ENCODE measurements at regions not wholly inside any gene's neighbourhood (a gene's known extent, or its start where the extent isn't known, plus 50 kb on each side); places are given as distances from the start of the nearest gene placed in this dataset.

DNA sequence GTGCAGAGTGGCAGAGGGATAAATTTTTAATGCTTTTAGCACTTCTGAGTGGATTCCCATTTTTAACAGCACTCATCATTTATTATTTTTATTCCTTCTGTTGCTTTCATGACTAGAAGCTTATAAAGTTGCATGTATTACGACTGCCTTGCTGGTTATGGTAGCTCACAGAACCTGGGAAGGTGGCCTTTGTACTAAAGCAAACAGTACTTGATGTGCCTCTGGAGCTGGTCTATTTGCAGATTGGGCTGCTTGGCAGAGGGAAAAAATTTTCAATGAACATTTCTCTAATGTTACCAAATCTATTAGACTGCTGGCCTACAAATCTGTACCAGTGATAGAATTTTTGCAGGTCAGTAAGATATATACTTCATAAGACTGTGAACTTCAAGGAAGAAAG, 274.5 kb upstream of the C9orf72 start:
- TF ChIP-seq, protein P1, sequence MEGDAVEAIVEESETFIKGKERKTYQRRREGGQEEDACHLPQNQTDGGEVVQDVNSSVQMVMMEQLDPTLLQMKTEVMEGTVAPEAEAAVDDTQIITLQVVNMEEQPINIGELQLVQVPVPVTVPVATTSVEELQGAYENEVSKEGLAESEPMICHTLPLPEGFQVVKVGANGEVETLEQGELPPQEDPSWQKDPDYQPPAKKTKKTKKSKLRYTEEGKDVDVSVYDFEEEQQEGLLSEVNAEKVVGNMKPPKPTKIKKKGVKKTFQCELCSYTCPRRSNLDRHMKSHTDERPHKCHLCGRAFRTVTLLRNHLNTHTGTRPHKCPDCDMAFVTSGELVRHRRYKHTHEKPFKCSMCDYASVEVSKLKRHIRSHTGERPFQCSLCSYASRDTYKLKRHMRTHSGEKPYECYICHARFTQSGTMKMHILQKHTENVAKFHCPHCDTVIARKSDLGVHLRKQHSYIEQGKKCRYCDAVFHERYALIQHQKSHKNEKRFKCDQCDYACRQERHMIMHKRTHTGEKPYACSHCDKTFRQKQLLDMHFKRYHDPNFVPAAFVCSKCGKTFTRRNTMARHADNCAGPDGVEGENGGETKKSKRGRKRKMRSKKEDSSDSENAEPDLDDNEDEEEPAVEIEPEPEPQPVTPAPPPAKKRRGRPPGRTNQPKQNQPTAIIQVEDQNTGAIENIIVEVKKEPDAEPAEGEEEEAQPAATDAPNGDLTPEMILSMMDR (IDR thresholded peaks at IDR 0.05 in 2 of 3, conservative IDR thresholded peaks at IDR 0.05 in 1 of 3; ENCODE audit: borderline replicate concordance in 1 of 3, insufficient read depth in 1 of 3, low read depth in 2 of 3, low read length in 2 of 3) = no peak
- TF ChIP-seq CEBPB (IDR thresholded peaks at IDR 0.05; ENCODE audit: low read depth) (no peak), POLR2AphosphoS5 (IDR thresholded peaks at IDR 0.05; ENCODE audit: low read depth, low read length) (no peak), SIN3A (IDR thresholded peaks at IDR 0.05; ENCODE audit: low read depth) (no peak)
